GM10266 (cell line): ENCODE measurements at regions not wholly inside any gene's neighbourhood (a gene's known extent, or its start where the extent isn't known, plus 50 kb on each side); places are given as distances from the start of the nearest gene placed in this dataset.

Source experiments
- DNase-seq: peaks from one replicate; pipeline ENCODE4 v3.0.0; 2012; ENCODE audit errors: extremely low spot score
- TF ChIP-seq, protein P1 (sequence below): IDR thresholded peaks from 2 replicates; pipeline ENCODE4 v1.5.1; 2012; ENCODE audit warnings: mild to moderate bottlenecking, low read depth; ENCODE audit not compliant: control insufficient read depth, insufficient read depth; ENCODE audit errors: missing control alignments

DNA sequence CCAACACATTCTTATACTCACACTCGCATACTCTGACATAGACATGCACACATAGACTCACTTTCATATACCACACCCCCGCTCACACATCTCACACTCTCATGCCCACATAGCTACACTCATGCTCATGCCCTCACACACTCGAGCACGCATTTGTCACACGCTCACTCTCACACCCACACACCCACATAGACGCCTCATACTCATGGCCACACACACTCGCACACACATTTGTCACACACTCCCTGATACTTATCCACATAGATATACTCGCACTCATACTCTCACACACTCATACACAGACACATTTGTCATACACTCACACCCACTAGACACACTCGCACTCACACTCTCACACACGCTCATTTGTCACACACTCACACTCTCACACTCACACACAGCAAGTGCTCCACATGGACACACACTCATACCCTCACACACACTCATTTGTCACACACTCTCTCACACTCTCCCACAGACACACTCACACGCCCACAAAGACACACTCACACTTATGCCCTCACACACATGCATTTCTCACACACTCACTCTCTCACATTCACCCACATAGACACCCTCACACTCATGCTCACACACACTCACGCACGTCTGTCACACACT, 50.9 kb downstream of the TNP1 start:
- no peak for DNase-seq

GRCh38 chr2:216807857-216808272, 52.0 kb downstream of the TNP1 start:
- no peak for DNase-seq
- TF ChIP-seq, protein P1, sequence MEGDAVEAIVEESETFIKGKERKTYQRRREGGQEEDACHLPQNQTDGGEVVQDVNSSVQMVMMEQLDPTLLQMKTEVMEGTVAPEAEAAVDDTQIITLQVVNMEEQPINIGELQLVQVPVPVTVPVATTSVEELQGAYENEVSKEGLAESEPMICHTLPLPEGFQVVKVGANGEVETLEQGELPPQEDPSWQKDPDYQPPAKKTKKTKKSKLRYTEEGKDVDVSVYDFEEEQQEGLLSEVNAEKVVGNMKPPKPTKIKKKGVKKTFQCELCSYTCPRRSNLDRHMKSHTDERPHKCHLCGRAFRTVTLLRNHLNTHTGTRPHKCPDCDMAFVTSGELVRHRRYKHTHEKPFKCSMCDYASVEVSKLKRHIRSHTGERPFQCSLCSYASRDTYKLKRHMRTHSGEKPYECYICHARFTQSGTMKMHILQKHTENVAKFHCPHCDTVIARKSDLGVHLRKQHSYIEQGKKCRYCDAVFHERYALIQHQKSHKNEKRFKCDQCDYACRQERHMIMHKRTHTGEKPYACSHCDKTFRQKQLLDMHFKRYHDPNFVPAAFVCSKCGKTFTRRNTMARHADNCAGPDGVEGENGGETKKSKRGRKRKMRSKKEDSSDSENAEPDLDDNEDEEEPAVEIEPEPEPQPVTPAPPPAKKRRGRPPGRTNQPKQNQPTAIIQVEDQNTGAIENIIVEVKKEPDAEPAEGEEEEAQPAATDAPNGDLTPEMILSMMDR = no peak

More for the DNA sequence above, 50.9 kb downstream of the TNP1 start:
- TF ChIP-seq, protein P1 = no peak

- TF ChIP-seq, protein P1 = no peak
- DNase-seq = no peak
These were observed 55.2 kb downstream of the TNP1 start for GRCh38 chr2:216804357-216805350.

DNA sequence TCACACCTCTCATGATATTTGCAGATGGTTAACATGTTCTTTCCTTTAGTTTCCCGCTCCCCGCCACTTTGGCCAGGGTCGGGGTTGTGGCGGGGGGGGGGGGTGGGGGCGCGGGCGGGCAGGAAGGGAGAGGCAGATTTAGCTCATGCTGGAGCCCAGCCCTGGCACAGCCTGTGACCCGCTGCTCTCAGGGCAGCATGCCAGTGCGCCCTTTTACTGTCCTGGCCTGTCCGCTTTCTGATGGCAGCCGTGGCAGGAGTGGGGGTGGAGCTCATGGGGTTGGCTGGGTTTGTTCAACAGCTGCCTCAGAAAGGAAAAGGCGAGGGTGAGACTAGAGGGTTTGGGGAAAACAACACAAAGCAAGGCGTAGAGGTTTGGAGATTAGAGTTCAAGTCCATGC, 56.1 kb downstream of the TNP1 start:
- TF ChIP-seq, protein P1 = no peak
- DNase-seq = no peak

DNA sequence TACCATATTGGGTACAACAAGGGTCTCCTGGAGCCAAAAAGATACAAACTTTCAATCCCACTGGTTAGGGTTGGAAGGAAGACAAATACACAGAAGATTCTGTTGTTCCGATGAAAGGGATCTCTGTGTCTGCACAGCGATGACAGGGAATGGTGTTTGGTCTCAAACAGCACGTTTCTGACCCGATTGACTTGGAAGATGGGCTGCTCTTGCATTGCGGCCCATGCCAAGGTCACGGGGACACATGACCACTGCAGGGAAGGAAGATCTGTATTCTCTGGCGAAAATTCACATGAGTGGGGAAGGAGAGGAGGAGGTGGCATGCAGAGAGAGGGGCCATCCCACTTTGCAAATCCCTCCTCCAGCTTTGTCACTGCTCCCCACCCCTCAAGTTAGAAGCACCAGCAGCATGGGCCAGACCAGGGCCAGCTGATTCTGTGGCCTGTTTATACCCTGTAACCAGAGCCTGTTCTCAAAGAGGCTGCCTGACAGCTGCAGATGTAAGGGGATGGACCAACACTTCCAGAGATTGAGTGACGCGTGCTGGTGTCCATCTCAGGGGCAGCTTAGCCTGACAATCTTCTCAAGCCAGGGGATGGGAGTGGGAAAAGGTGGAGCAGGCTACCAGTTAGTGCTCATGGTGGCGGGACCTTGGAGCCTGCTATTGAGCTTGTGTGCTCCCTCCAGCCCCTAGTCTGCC, 57.2 kb downstream of the TNP1 start:
- DNase-seq = no peak
- TF ChIP-seq, protein P1 = no peak

GRCh38 chr2:216800836-216801235, 59.0 kb downstream of the TNP1 start:
- no peak for DNase-seq
- TF ChIP-seq, protein P1 = no peak
